Right lobe of liver (tissue), 6 donors: ENCODE measurements at regions not wholly inside any gene's neighbourhood (a gene's known extent, or its start where the extent isn't known, plus 50 kb on each side); places are given as distances from the start of the nearest gene placed in this dataset.
"Not testable (repeated sequence)": the region's sequence is repeated elsewhere in the genome, so short reads cannot be mapped to it uniquely, and the experiment has no call there.

Experiments used
- ATAC-seq, 4 donors: fragments of 200-7000 bp; cut with Tn5 transposase; one replicate each; pipeline ENCODE4 v1.9.1; 2020; ENCODE audit warnings: mild to moderate bottlenecking in 4 of 4, moderate library complexity in 4 of 4
- DNase-seq, 3 donors: peaks; one replicate each; pipeline ENCODE4 v3.0.0-alpha.2; 2020
- H3K27ac ChIP-seq, 3 donors: fragments of 200-600 bp; one replicate each; pipeline ENCODE4 v1.8.0; 2022
- H3K27me3 ChIP-seq, 2 donors: fragments of 200-600 bp; one replicate each; pipeline ENCODE4 v1.8.0; 2022
- H3K36me3 ChIP-seq, 4 donors: fragments of 200-600 bp; sonication (generic) in 1 of 4; one replicate each; pipeline versions ENCODE4 v1.5.1 to v1.8.0; 2017 to 2022; ENCODE audit warnings: control low read depth in 1 of 4
- H3K4me1 ChIP-seq, 4 donors: fragments of 200-600 bp; sonication (generic) in 1 of 4; one replicate each; pipeline versions ENCODE4 v1.5.1 to v1.8.0; 2017 to 2022; ENCODE audit warnings: control low read depth in 1 of 4
- H3K4me3 ChIP-seq, 3 donors: fragments of 200-600 bp; one replicate each; pipeline ENCODE4 v1.8.0; 2022
- H3K9me3 ChIP-seq, 4 donors: fragments of 200-600 bp; sonication (generic) in 1 of 4; one replicate each; pipeline versions ENCODE4 v1.5.1 to v1.8.0; 2017 to 2022; ENCODE audit warnings: control low read depth in 1 of 4
- CTCF ChIP-seq, 4 donors: fragments of 200-600 bp in 3 of 4; fragments of 450-650 bp in 1 of 4; IDR thresholded peaks; one replicate each; pipeline versions ENCODE4 v1.5.1 to v1.8.0; 2016 to 2022; ENCODE audit warnings: antibody characterized with exemption in 4 of 4, mild to moderate bottlenecking in 2 of 4
- POLR2A ChIP-seq: fragments of 450-650 bp; IDR thresholded peaks from one replicate; pipeline ENCODE4 v1.6.1; 2017; ENCODE audit warnings: antibody characterized with exemption, mild to moderate bottlenecking
- WGBS: methylation state at CpG from one replicate; pipeline ENCODE4 v1.1.6; 2018; ENCODE audit warnings: low coverage, low lambda C conversion rate; ENCODE audit not compliant: insufficient coverage; ENCODE audit errors: missing lambda C conversion rate; 5-methylcytosine and 5-hydroxymethylcytosine counted together
- intact Hi-C, 2 donors: fragments of 100-400 bp; cut with DNase I; formaldehyde crosslinking; loops; one replicate each; pipeline versions ENCODE4 v1.11.2 to v1.14.1; 2022
- donor health status: DM: no; HTN: yes; CAD: no.
- donor health status: DM: no; HTN: no; CAD: no.
- donor health status: DM: no; HTN: no; CAD: no.
- donor health status: DM: no; HTN: yes; CAD: no.
- donor health status: DM: no; HTN: yes; CAD: no.

DNA sequence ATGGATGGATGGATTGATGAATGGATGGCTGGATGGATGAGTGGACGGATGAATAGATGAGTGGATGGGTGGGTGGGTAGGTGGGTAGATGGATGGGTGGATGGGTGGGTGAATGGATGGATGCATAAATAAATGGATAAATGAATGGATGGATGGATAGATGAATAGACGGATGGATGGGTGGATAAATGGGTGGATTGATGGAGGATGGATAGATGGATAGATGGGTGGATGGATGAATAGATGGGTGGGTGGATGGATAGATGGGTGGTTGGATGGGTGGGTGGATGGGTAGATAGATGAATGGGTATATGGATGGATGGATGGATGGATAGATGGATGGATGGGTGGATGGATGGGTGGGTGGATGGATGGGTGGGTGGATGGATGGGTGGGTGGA is 84.9 kb upstream of the ZNF536 start:
- ATAC-seq (no peak), DNase-seq (no peak)
- no peak overlapping the region for H3K27ac ChIP-seq
- WGBS = 49% methylated on average over 2 of the region's 2 CpGs
- TF ChIP-seq CTCF (IDR thresholded peaks at IDR 0.05) (no peak), POLR2A (no peak)
- H3K4me1 ChIP-seq = no peaks in the 10 kb centered on the region
- no peaks in the 10 kb centered on the region for H3K36me3 ChIP-seq
- intact Hi-C loops = no loop called here
- H3K4me3 ChIP-seq = no peak overlapping the region
- no peaks in the 10 kb centered on the region for H3K27me3 ChIP-seq
- no peaks in the 10 kb centered on the region for H3K9me3 ChIP-seq

- no peaks in the 10 kb centered on the region for H3K27me3 ChIP-seq
- H3K36me3 ChIP-seq = no peaks in the 10 kb centered on the region
- H3K4me1 ChIP-seq = no peaks in the 10 kb centered on the region
- no peak for TF ChIP-seq POLR2A
- no peak for TF ChIP-seq CTCF (IDR thresholded peaks at IDR 0.05)
- ATAC-seq = no peak
- 65% methylated on average over 4 of the region's 5 CpGs for WGBS
- no peak for DNase-seq
- intact Hi-C loops = no loop called here
- H3K4me3 ChIP-seq = no peak overlapping the region
- no peak overlapping the region for H3K27ac ChIP-seq
- no peaks in the 10 kb centered on the region for H3K9me3 ChIP-seq
Measured at GRCh38 chr19:30287973-30288372, 84.2 kb upstream of the ZNF536 start.

DNA sequence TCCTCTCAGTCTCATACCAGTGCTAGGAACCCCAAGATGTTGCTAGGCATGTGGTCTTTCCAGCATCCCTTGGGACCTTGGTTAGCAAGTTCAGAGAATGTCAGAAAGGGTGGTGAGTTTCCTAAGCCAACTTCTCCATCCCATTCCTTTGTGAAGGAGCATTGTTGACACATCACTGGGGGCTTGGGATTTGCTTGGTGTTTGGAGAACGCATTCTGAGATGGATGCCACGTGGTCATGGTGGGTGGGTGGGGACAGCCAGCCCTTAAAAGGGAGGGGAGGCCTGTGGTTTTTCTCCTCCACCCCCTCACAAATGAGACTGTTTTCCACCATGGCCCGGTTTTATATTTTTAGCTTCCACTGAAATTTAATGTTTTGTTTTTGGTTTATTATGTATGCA is 83.3 kb upstream of the ZNF536 start:
- no peak for DNase-seq
- no peak for TF ChIP-seq CTCF (IDR thresholded peaks at IDR 0.05)
- no peak for TF ChIP-seq POLR2A
- no peak overlapping the region for H3K27ac ChIP-seq
- no peak for ATAC-seq
- H3K9me3 ChIP-seq = no peaks in the 10 kb centered on the region
- no peak overlapping the region for H3K4me3 ChIP-seq
- H3K36me3 ChIP-seq = no peaks in the 10 kb centered on the region
- intact Hi-C loops = no loop called here
- H3K4me1 ChIP-seq = no peaks in the 10 kb centered on the region
- whole genome bisulfite sequencing = 42% methylated on average over 3 of the region's 3 CpGs
- H3K27me3 ChIP-seq = no peaks in the 10 kb centered on the region

- Histone ChIP-seq H3K27me3 (no peaks in the 10 kb centered on the region), H3K4me3 (no peak overlapping the region), H3K27ac (no peak overlapping the region), H3K36me3 (no peaks in the 10 kb centered on the region), H3K4me1 (no peaks in the 10 kb centered on the region), H3K9me3 (no peaks in the 10 kb centered on the region)
- DNase-seq (no peak), ATAC-seq (no peak)
- TF ChIP-seq CTCF (IDR thresholded peaks at IDR 0.05) (no peak), POLR2A (no peak)
- 77% methylated on average over 8 of the region's 9 CpGs for WGBS
- intact Hi-C loops = no loop called here
Measured at GRCh38 chr19:30289336-30289735, 82.8 kb upstream of the ZNF536 start.

DNA sequence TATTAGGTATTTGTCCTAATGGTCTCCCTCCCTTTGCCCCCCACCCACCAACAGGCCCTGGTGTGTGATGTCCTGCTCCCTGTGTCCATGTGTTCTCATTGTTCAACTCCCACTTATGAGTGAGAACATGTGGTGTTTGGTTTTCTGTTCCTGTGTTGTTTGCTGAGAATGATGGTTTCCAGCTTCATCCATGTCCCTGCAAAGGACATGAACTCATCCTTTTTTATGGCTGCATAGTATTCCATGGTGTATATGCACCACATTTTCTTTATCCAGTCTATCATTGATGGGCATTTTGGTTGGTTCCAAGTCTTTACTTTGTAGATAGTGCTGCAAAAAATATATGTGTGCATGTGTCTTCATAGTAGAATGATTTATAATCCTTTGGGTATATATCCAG is 81.4 kb upstream of the ZNF536 start:
- intact Hi-C loops, H3K4me3 ChIP-seq, ATAC-seq, H3K4me1 ChIP-seq, H3K36me3 ChIP-seq, H3K9me3 ChIP-seq, DNase-seq, H3K27ac ChIP-seq, H3K27me3 ChIP-seq: not testable (repeated sequence)
